NCI-H146 treated with DMSO at 0.1 percent for 48 hours (cell line): ENCODE measurements at regions not wholly inside any gene's neighbourhood (a gene's known extent, or its start where the extent isn't known, plus 50 kb on each side); places are given as distances from the start of the nearest gene placed in this dataset.
"Not testable (repeated sequence)": the region's sequence is repeated elsewhere in the genome, so short reads cannot be mapped to it uniquely, and the experiment has no call there.

Experiments used
- DNase-seq: peaks from one replicate; lab custom pipeline; 2025; ENCODE audit not compliant: unreplicated experiment; lab: John Stamatoyannopoulos, UW

DNA sequence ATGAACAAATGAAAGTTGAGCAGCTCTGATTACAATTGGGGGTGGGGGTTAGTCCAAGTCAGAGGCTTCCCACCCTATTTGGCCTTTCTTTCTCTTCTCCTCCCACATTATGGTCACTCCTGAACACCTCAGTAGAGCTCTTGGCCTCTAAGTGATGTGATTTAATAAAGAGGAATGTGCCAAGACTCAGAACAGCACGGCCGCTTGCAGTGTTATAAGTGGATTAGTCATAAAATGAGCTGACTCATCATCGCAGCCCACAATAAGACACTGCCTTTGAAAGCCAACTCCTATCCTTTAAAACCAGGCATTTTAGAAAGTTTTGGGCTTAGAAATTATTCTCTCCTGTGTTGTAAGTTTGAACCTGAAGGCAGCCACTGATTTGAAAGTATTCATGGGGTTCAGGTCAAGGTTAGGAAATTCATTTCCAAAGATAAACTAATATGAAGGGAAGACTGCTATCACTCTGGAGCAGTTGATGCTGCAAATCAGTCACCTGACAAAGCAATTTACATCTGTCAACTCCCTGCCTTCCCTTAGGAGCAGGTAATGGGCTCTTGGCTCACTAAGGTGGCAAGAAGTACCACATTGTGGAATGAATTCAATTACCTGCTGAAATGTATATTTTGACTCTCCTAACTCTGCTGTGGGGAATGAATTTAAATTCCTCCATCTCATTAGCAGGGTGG, 283.6 kb upstream of the NMUR2 start:
- no peak for DNase-seq

DNA sequence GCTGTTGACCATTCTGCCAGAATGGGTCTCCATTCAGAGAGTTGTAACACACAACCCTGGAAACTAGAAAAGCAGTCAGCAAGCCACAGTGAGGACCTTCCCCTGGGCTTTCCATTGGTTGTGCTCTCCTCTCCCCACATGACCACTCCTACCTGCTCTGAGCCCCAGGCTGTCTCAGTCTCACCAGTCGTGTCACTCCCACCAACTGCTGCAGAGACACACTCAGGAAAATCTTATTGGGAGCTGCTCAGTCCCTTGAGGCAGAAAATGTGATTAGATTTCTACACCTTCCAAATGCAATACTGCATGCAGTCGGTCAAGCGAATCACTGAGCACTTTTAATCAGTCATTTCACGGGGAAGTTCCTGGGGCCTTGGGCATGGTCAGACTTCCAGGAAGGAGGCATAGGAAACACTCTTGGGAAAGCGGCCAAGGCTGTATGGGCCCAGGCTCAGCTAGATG, 284.2 kb upstream of the NMUR2 start:
- DNase-seq, result no peak

DNA sequence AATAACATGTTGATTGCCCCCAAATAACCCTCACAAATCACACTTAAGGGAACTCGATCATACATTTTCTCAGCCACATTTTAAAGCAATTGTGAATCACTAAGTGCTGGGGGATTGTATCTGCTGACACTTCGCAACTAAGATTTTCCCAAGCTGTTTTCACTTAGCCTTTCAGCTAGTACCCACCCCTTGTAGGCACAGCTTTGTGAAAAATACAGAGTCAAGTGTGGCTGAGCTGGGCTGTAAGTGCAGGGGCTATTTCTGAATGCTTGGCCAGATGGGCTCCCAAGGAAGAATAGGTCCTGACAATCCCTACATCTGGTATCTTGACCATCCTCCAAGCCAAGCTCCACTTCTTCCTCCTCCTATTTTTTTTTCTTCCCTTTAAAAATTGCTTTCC, 289.2 kb upstream of the NMUR2 start:
- no peak for DNase-seq

DNA sequence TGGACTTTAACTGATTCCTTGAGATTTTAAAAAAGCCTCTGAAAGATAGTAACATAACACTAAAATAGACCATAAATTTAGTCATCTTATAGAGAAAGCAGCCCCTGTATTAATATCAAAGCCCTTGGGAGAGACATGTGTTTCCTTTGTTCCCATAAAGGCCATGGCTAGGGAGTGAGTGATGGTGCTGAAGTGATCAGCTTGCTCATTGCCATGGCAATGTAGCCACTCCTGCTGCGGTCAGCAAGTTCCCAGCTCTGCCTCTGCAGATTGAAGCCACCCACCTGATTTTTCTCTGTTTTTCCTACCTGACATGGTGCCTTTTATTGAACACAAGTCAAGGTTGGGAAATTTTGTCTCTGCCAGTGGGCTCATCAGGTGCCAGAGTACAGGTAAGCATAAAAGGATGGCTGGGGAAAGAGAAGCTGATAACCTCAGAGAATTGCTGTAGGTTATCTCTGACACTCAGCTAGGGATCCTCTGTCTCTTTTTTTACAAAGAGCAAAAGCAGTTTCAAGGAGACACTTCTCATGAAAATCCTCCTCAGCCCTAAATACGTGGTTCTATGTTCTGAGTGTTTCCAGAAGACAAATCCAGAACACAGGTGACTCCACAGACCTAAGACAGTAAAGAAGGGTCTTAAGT, 296.3 kb upstream of the NMUR2 start:
- no peak for DNase-seq

DNA sequence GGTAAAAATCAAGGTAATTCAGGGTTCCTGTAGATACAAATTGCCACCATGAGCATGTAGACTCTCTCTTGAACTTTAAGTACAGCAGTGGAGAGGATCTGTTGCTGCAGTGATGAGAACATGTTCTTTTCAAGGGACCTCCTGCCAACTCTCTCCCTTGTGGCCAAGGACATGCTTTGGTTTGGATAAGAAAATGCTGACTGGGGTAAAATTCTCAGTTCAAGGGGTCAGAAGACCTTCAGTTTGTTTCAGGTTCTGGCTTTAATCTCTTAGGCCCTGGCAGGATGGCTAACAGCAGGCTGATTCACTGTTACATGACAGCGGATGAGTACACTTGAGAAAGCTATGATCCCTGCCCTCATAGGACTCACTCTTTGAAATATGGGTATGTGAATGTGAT, 299.2 kb upstream of the NMUR2 start:
- DNase-seq, result no peak

DNA sequence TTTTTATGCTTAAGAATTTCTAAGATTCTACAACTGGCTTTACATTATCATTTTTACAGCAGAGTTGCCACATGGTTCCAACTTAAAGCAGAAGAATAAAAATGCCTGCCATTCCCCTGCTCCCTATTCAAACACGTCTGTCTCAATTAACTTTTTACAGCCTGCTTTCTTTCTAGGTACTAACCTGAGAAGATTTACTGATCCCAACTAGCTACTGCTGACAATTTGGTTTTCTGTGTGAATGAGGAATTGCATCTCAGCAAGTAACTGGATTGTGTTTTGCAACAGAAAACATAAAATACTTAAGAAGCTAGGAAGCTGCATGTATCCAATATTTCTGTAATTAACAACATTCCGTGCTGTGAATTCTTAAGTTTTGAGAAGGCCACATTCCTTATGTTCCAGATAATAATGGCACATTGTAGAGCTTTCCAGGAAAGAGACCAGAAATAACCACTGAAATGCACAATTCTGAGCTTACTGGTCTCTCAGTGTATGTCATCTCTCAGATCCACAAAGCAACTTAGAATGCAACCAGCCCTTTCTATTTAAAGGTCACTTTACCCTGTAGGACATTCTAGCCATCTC, 306.8 kb upstream of the NMUR2 start:
- no peak for DNase-seq

DNA sequence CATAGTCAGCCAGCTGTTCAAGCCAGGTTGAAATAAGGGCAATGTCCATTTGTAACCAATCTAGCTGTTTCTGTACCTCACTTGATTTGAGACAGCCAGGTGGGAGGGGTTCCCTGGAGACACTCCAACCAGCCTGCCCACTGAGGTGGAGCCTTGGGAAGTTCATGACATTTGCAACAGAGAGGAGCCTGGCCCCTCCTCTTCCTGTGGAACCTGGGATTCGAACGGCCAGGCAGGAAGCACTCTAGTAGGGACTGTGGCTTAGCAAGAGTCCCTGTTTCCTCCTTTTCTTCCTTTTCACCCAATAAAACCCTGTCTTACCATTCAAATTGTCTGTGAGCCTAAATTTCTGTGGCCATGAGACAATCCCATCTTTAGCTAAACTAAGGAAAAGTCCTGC, 312.3 kb upstream of the NMUR2 start:
- no peak for DNase-seq

DNA sequence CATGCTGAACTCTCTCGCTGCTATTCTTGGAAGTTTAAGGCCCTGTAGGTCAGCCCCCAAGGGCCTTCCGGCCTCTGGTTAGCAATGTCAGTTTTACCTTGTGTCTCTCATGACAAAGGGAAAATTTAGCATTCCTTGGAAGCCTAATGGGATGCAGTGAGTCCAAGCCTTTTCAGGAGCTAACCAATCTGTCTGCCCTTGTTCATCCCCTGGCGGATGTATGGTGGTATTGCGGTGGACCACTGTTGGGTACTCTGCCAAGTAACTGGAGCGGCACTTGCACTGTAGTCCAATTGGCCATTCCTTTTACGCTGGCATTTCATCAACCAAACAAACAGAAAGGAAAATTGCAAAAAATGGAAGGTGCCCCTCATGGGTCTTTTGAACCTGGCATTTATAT, 318.4 kb upstream of the NMUR2 start:
- DNase-seq, result no peak

DNA sequence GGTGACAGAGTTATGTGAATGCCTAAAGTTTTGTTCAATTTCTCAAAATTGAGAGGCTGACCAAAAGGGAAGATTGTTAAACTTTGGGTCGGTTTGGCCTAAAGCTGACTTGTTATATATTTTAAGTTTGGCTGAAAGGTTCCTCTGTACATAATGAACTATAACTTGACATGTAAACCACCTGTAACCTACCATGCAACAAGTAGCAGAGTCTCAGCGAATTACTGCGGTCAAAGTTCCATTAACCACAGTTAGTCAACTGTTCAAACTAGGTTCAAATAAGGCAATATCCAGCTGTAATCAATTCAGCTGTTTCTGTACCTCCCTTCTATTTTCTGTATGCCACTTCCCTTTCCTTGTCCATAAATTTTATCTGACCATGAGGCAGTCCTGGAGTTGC, 325.1 kb upstream of the NMUR2 start:
- DNase-seq, result no peak

DNA sequence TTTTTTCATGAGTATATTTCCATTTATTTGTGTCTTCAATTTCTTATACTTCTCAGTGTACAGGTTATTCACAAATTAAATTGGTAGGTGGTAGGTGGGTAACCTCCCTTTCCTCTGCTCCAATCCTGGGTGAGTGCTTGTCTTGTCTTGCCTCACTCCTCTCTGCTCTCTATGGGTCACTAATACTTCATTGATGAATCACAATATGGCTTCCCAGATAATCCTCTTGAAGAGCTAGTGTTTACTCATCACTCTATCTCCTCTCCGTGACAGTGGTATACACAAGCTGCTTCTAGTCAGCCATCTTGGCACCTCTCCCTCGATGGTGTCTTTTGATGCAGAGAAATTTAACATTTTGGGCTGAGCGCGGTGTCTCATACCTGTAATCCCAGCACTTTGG, 331.8 kb upstream of the NMUR2 start:
- DNase-seq, result no peak

DNA sequence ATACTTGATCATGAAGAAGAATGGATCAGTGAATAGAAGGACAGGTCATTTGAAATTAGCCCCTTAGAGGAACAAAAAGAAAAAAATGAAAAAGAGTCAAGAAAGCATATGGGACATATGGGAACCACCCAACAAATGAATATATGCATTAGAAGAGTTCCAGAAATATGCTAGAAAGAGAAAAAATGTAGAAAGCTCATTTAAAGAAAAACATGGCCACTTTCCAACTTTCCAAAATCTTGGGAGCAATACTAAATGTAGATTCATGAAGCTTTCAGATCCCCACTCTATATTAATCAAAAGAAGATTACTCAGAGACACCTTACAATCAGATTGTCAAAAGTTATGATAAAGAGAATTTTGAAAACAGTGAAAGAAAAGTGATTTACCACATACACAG, 334.8 kb upstream of the NMUR2 start:
- no peak for DNase-seq

DNA sequence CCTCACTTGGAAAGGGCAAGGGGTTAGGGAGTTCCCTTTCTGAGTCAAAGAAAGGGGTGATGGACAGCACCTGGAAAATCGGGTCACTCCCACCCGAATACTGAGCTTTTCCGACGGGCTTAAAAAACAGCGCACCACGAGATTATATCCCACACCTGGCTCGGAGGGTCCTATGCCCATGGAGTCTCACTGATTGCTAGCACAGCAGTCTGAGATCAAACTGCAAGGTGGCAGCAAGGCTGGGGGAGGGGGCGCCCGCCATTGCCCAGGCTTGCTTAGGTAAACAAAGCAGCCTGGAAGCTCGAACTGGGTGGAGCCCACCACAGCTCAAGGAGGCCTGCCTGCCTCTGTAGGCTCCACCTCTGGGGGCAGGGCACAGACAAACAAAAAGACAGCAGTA, 336.0 kb upstream of the NMUR2 start:
- DNase-seq, result not testable (repeated sequence)

DNA sequence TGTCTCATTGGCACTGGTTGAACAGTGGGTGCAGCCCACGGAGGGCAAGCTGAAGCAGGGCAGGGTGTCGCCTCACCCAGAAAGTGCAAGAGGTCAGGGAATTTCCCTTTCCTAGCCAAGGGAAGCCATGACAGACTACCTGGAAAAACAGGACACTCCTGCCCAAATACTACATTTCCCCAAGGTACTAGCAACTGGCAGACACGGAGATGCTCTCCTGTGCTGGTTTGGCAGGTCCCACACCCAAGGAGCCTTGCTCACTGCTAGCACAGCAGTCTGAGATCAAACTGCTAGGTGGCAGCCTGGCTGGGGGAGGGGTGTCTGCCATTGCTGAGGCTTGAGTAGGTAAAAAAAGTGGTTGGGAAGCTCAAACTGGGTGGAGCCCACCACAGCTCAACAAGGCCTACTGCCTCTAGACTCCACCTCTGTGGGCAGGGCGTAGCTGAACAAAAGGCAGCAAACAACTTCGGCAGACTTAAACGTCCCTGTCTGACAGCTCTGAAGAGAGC, 382.7 kb upstream of the NMUR2 start:
- DNase-seq, result not testable (repeated sequence)

DNA sequence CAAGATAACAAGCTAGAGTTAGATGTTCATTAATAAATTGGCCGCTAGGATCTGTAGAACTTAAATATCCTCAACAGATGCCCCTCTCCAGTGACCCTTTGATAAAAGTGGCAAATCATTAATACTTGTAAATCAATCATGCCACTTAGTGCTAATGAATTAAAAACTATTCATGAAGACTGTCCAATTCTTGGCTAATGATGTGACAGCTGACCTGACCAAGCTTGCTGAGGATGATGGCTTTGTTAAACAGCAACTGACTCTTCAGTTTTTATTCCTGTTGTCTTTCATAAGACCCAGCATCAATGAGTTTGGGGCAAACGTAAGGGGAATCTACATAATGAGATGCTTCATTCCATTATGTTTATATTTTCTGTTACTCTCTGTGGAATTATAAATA, 396.8 kb upstream of the NMUR2 start:
- DNase-seq, result no peak

DNA sequence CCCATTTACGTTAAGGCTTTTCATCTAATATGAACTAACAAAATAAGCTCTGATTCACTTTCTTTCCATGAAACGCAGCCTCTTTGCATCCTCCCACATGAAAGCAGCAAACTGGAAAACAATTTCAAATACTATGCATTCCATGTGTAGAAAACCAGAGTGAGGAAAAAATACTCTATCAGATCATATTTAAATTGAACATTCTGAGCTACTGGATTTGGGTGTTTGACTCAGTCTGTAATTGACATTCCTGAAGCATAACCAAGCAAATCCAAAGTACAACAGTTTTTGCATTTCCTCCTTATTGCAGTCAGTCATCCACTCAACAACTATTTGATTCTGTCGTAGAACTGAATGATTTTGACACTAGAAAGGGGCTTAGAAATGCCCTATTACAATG, 399.1 kb upstream of the NMUR2 start:
- no peak for DNase-seq

DNA sequence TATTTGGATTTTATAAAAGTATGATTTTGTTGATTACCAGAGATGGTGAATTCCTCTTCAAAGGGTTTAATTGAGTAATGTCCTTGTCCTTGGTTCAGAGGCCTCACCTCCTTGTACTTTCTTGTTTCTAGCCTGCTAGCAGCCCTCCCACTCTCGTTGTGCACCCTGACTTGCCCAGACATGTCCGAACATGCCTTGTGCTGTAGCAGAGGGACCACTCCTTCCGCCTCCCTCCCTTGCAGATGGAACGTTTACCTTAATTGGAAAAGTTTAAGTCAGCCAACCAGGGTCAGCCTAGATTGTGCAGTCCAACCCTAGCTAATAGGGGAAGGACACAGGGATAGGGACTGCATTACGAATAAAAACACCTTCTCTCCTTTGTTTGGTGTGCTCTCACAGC, 406.9 kb upstream of the NMUR2 start:
- DNase-seq, result no peak

DNA sequence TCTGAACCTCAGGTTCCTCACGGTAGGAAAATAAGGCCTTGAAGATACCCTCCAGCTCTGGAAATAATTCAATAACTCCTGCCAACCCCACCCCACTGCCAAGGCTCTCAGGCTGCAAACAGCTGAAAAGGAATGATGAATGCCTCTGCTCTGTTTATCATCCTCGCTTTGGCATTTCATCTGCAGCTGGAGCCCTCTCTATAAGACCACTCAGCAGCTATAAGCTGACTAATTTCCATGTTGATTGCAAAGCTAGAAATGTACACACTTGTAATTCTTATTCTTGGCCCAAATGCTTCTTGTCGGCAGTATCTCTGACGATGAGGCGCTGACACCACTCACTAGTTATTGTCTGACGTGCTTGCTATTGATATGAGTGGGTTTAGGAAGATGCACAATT, 408.4 kb upstream of the NMUR2 start:
- DNase-seq, result no peak

DNA sequence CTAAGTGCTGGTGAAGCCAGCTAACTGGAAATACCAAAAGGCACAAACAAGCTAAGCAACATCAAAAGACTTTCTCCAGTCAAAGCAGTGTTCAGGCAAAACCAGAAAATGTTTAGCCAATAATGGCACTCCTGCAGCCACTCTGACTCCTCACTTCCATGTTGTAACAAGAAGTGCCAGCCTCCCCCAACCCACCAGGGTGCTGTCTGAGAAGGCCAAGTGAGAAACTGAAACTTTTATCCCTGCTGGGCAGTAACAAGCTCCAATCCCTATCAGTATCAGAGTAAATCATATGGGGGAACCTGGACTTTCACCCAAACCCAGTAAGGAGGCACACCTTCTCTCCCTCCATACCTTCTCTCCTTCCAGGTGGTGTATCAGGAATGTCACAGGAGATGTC, 414.8 kb upstream of the NMUR2 start:
- no peak for DNase-seq

DNA sequence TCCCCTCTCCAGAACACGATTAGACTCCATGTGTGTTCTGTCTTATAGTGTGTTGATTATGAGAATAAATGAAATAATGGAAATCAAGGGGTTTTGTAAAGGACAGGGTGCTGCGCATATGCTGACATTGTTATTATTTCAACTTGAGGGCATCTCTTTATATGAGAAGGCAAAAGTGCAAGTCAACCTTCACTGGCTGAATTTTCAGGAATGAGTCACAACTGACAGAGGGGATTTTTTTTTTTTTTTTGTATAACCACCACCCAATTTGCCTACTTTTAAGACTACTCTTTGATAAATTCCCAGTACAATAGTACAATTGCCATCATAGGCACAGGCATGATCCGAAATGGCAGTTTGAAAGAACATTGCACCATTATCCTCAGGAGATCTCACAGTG, 419.2 kb upstream of the NMUR2 start:
- DNase-seq, result no peak

DNA sequence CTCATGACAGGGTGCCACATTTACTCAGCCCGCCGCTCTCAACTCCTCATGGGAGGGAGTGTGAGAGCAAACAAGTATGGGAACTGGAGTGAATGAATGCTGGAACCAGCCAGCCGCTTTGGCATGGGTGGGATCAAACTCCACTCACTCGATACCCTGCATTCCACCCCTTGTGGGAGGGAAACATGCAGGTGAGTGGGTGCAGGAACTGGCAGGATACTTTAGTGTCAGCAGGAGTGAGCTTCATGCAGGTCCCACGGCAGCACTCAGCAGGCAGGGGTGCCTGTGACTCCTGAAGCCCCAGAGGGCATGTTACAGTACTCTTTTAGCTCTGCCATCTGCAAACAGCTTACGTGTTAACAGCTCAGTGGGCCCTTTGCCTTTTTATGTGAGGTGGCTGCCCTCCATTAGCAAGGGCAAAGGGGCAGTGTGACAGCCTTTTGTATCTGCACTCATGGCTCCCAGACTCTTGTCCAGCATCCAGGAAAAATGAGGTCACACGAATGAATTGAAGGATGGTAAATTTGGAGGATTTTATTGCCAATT, 433.2 kb upstream of the NMUR2 start:
- no peak for DNase-seq

DNA sequence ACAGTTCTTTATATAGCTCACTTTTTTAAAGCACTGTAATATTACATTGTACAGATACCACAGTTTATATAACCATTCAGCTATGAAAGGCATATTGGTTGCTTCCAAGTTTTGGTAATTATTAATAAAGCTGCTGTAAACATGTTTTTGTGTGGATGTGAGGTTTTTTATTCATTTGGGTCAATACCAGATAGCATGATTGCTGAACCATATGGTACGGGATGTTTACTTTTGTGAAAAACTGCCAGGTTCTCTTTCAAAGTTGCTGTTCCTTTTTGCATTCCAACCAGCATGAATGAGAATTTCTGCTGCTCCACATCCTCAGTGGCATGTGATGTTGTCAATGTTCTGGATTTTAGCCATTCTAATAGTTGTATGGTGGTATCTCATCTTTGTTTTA, 439.6 kb upstream of the NMUR2 start:
- DNase-seq, result no peak

DNA sequence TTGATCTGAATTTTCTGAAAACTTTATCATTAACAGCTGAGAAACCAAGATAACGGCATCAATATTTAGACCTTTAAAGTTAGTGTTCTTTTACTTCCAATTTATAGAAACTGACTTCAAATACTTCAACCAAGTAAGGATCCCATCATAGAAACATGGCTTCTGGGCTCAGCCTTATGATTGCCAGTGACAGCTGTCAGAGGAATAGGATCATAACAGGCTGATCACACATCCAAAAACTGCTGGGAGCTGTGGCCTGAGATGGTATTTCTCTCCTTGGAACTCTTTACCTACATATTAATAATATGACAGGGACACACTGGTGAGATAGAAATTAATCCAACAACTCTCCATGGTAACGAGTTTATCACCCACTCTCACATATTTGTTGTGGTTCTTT, 448.3 kb upstream of the NMUR2 start:
- no peak for DNase-seq
